NCI-H187 treated with DMSO at 0.1 percent for 48 hours (cell line): ENCODE measurements at regions not wholly inside any gene's neighbourhood (a gene's known extent, or its start where the extent isn't known, plus 50 kb on each side); places are given as distances from the start of the nearest gene placed in this dataset.

Experiments
- DNase-seq: peaks from one replicate; lab custom pipeline; 2025; lab: John Stamatoyannopoulos, UW

DNA sequence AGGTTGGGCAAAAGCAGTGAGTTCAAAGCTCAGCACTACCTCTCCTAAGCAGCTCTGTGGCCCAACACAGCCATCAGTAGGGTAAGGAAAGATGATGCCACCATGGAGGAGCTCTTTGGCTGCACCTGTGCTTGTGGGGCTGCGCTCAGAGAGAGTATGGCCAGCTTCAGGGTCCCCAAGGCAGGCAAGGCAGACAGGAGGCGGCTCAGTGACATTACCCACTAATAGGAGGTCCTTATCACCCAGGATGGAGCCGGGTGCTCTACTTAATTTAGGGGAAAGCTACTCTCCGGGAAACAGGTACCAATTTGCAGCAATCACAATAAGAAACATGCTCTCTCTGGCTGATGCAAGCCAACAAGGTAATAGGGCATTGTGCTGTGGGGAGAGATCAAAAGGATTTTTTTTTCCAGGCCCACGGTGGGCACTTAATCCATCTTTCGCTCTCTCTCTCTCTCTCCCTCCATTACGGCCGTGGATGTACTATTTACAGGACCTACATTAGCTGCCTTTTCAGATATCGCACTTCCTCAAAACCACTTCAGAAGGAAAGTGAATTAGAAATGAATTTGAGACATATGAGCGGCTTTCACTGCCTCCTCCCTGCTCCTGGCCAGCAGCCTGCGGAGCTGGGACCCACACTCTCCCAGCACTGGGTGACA lies 446.3 kb downstream of the SOX6 start:
- no peak for DNase-seq

DNA sequence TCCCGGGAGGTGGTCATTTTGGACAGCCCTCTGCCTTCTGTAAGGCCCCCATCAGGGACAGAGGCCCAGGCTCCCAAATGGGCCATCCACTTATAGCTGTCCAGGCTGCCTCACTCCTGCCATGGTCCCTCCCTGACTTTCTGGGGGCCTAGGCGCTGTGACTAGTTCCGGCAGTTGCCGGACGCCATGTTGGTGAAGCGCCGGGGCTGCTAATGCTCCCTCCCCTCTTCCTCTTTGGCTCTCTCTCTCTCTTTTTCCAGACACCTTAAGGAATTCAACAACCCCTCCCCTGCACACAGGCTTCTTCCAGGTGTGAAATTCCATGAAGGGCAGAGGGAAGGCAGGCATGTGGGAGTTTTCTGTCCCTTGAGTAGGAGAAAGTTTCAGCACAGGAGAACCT lies 445.6 kb downstream of the SOX6 start:
- no peak for DNase-seq

- no peak for DNase-seq
Observed at GRCh38 chr11:15911377-15912044, 444.8 kb downstream of the SOX6 start.

DNA sequence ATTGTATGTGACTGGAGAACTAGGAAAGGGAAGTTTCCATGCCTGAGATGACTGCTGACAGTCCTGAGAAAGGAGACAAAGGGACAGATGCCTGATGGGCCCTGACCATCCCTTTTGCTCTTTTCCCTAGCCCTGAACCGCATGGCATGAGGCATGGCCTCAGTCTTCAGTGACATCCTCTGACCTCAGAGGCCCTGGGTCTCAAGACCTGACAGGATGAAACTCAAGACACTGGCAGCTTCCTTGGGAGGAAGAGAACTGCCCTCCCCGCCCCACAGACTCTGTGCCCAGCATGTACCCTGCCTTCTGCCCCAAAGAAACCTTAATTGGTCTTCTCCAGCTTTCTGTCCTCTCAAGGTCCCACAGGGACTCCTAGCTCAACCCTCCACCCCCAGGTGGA lies 444.1 kb downstream of the SOX6 start:
- DNase-seq = no peak

GRCh38 chr11:15912825-15913224 lies 443.5 kb downstream of the SOX6 start:
- DNase-seq = no peak

GRCh38 chr11:15913261-15913660 lies 443.1 kb downstream of the SOX6 start:
- DNase-seq = no peak
